ENCODE measurements at regions not wholly inside any gene's neighbourhood (a gene's known extent, or its start where the extent isn't known, plus 50 kb on each side); places are given as distances from the start of the nearest gene placed in this dataset.
"Not testable (repeated sequence)": the region's sequence is repeated elsewhere in the genome, so short reads cannot be mapped to it uniquely, and the experiment has no call there.

- FAIRE-seq (no peak), DNase-seq (ENCODE audit: insufficient read length, low spot score) (no peak)
Observed at GRCh38 chr5:87182649-87183048, 85.0 kb upstream of the RASA1 start.

GRCh38 chr5:87183896-87184295 lies 83.8 kb upstream of the RASA1 start:
- FAIRE-seq (no peak), DNase-seq (ENCODE audit: insufficient read length, low spot score) (no peak)

DNA sequence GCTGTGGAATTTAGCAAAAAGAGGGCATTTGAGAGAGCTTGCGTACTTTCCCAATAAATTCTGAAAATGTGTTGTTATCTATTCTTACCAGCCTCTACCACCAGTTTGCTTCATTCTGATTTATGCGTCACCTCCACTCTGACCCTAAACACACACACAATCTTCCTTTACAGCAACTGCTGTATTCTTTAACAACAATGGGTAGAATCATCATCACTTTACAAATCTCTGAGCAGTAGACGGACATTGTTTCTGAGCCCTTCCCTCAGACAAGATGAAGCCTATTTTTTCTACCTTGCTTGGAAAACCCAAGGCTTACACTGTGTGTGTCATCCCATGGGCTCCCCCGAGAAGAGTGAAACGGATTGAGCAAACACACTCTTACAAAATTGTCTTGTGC lies 83.1 kb upstream of the RASA1 start:
- DNase-seq (ENCODE audit: insufficient read length, low spot score) = no peak
- no peak for FAIRE-seq

DNA sequence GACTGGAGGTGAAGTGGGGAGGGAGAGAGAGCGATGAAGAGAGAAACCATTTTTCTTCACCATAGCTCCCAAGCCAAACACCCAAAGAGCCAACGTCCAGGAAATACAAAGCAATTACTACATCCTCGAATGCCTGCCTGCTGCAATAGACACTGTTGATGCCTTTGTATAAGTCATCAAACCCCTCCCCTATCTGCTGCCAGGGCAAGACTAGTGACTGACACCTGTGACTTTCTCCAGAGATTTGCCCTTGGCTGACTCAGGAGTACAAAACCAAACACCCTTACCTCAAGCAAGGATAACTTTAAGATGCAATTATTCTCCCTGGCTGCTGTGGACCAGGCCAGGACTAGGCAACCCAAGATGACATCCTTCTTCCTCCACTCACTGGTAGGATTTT lies 81.8 kb upstream of the RASA1 start:
- no peak for FAIRE-seq
- no peak for DNase-seq (ENCODE audit: insufficient read length, low spot score)

- no peak for FAIRE-seq
Observed at GRCh38 chr5:87188391-87188790, 79.3 kb upstream of the RASA1 start.

DNA sequence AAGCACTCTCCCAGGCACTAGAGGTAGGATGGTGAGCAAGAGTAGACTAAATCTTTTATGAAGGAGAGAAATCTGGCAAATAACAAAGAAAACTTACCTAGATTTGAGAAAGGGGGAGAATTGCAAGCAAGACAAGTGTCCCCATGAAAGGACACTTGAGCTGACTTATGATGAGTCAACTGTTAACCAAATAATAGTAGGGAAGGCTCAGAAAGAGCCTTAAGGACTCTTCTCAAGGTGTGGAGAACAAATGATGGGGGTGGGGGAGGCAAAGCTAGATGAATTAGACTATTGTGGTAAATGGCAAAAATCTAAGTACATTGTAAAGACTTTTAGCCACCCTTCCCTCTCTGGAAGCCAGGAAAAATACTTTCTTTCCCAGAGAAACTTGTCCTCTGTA lies 77.6 kb upstream of the RASA1 start:
- DNase-seq (ENCODE audit: insufficient read length, low spot score) (no peak), FAIRE-seq (no peak)

More at GRCh38 chr5:87188391-87188790, 79.3 kb upstream of the RASA1 start:
- DNase-seq (ENCODE audit: insufficient read length, low spot score) = no peak

DNA sequence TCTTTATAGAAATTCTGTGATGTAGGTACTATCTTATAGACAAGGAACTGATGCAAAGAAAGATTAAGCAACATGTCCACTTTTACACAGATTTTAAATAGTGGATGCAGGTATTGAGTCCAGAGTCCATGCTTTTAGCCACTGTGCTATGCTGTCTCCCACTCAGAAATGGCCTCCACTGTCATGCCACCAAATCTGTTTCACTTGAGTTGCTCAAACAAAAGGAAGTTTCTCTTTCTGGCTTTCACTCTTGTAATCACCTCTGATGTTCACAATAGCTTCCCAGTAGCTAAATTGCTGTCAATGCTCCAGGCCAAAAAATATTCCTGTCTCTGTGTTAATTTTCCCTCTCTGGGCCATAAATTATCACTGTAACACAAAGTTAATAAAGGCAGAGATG lies 77.0 kb upstream of the RASA1 start:
- no peak for DNase-seq (ENCODE audit: insufficient read length, low spot score)
- FAIRE-seq = no peak

GRCh38 chr5:87191645-87192044 lies 76.0 kb upstream of the RASA1 start:
- FAIRE-seq = no peak

GRCh38 chr5:87195104-87195591 lies 72.5 kb upstream of the RASA1 start:
- DNase-seq (ENCODE audit: insufficient read length, low spot score) (peak; percentile 35), FAIRE-seq (no peak)

More at GRCh38 chr5:87191645-87192044, 76.0 kb upstream of the RASA1 start:
- no peak for DNase-seq (ENCODE audit: insufficient read length, low spot score)

- FAIRE-seq (no peak), DNase-seq (ENCODE audit: insufficient read length, low spot score) (peak; percentile 6)
Observed at GRCh38 chr5:87195616-87196015, 72.1 kb upstream of the RASA1 start.

GRCh38 chr5:87198010-87198409 lies 69.7 kb upstream of the RASA1 start:
- DNase-seq (ENCODE audit: insufficient read length, low spot score) (no peak), FAIRE-seq (no peak)

GRCh38 chr5:87199246-87199645 lies 68.4 kb upstream of the RASA1 start:
- DNase-seq (ENCODE audit: insufficient read length, low spot score); FAIRE-seq: not testable (repeated sequence)

DNA sequence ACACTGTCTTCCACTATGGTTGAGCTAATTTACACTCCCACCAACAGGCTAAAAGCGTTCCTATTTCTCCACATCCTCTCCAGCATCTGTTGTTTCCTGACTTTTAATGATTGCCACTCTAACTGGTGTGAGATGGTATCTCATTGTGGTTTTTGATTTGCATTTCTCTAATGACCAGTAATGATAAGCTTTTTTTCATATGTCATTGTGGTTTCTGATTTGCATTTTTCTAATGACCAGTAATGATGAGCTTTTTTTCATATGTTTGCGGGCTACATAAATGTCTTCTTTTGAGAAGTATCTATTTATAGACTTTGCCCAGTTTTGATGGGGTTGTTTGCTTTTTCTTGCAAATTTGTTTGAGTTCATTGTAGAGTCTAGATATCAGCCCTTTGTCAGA lies 68.0 kb upstream of the RASA1 start:
- not testable (repeated sequence) for FAIRE-seq; DNase-seq (ENCODE audit: insufficient read length, low spot score)

- DNase-seq (ENCODE audit: insufficient read length, low spot score) (no peak), FAIRE-seq (no peak)
Observed at GRCh38 chr5:87210076-87210475, 57.6 kb upstream of the RASA1 start.

DNA sequence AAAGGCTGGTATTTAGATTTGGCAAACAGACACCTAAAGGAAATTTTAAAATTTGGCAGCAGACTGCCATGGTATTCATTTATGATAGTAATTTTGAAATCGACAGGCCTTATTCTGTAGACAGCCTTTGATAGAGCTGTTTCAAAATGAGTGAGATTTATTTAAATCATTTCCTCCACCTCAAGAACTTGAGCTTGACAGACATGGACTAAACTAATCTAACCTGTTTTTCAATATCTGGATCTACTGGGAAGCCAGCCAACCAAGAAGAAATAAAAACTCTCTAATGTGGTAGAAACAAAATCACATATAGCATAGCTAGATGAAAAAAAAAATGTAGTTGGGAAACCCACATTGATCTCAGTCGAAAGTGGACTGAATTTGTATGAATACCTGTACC lies 56.9 kb upstream of the RASA1 start:
- FAIRE-seq = no peak
- no peak for DNase-seq (ENCODE audit: insufficient read length, low spot score)

- DNase-seq (ENCODE audit: insufficient read length, low spot score) = no peak
- FAIRE-seq = no peak
Observed at GRCh38 chr5:87211676-87212075, 56.0 kb upstream of the RASA1 start.

DNA sequence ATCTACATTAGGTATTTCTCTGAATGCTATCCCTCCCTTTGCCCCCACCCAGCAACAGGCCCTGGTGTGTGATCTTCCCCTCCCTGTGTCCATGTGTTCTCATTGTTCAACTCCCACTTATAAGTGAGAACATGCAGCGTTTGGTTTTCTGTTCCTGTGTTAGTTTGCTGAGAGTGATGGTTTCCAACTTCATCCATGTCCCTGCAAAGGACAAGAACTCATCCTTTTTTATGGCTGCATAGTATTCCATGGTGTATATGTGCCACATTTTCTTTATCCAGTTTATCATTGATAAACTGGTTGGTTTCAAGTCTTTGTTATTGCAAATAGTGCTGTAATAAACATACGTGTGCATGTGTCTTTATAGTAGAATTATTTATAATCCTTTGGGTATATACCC lies 55.5 kb upstream of the RASA1 start:
- DNase-seq (ENCODE audit: insufficient read length, low spot score); FAIRE-seq: not testable (repeated sequence)

- FAIRE-seq; DNase-seq (ENCODE audit: insufficient read length, low spot score): not testable (repeated sequence)
Observed at GRCh38 chr5:87217480-87217879, 50.2 kb upstream of the RASA1 start.
